Ascending aorta (tissue), 2 donors: ENCODE measurements at regions not wholly inside any gene's neighbourhood (a gene's known extent, or its start where the extent isn't known, plus 50 kb on each side); places are given as distances from the start of the nearest gene placed in this dataset.

Source experiments
- DNase-seq, 2 donors: peaks; one replicate each; pipeline ENCODE4 v3.0.0-alpha.2; 2019; ENCODE audit warnings: low spot score in 2 of 2
- H3K27ac ChIP-seq, 2 donors: fragments of 200-600 bp; sonication (generic); one replicate each; pipeline ENCODE4 v1.5.1; 2016 to 2017; ENCODE audit warnings: mild to moderate bottlenecking in 1 of 2
- H3K27me3 ChIP-seq: fragments of 200-600 bp; sonication (generic); one replicate; pipeline ENCODE4 v1.5.1; 2017
- H3K36me3 ChIP-seq, 2 donors: fragments of 200-600 bp; sonication (generic); one replicate each; pipeline ENCODE4 v1.5.1; 2016
- H3K4me1 ChIP-seq, 2 donors: fragments of 200-600 bp; sonication (generic); one replicate each; pipeline ENCODE4 v1.5.1; 2016 to 2017; ENCODE audit warnings: mild to moderate bottlenecking in 1 of 2
- H3K4me3 ChIP-seq, 2 donors: fragments of 200-600 bp; sonication (generic); one replicate each; pipeline ENCODE4 v1.5.1; 2016 to 2017; ENCODE audit warnings: mild to moderate bottlenecking in 1 of 2
- H3K9me3 ChIP-seq, 2 donors: fragments of 200-600 bp; sonication (generic); one replicate each; pipeline ENCODE4 v1.5.1; 2016
- CTCF ChIP-seq, 3 experiments: fragments of 200-600 bp in 2 of 3; fragments of 450-650 bp in 1 of 3; sonication (generic) in 2 of 3; IDR thresholded peaks; one replicate each; pipeline ENCODE4 v1.5.1; 2016 to 2019; ENCODE audit warnings: antibody characterized with exemption in 3 of 3, mild to moderate bottlenecking in 1 of 3, moderate library complexity in 1 of 3
- intact Hi-C: fragments of 100-400 bp; cut with DNase I; formaldehyde crosslinking; loops from one replicate; pipeline ENCODE4 v1.15.1; 2023

GRCh38 chr9:100865111-100865510 lies 163.4 kb upstream of the PLPPR1 start:
- Histone ChIP-seq H3K36me3 (no peaks in the 10 kb centered on the region), H3K27ac (no peak overlapping the region), H3K27me3 (no peaks in the 10 kb centered on the region), H3K4me3 (no peak overlapping the region), H3K9me3 (peaks cover 0 to 4% of the 10 kb centered on the region in 2 donors), H3K4me1 (no peaks in the 10 kb centered on the region)
- DNase-seq = no peak
- intact Hi-C loops = no loop called here
- no peak for TF ChIP-seq CTCF (IDR thresholded peaks at IDR 0.05)

- TF ChIP-seq CTCF (IDR thresholded peaks at IDR 0.05) = no peak
- no peaks in the 10 kb centered on the region for H3K27me3 ChIP-seq
- H3K4me1 ChIP-seq = no peaks in the 10 kb centered on the region
- H3K9me3 ChIP-seq = peaks cover 0 to under 1% of the 10 kb centered on the region in 2 donors
- DNase-seq = no peak
- no peak overlapping the region for H3K27ac ChIP-seq
- intact Hi-C loops = no loop called here
- H3K4me3 ChIP-seq = no peak overlapping the region
- H3K36me3 ChIP-seq = no peaks in the 10 kb centered on the region
Observed at GRCh38 chr9:100865648-100866047, 162.9 kb upstream of the PLPPR1 start.

- DNase-seq = no peak
- Histone ChIP-seq H3K4me3 (no peak overlapping the region), H3K4me1 (no peaks in the 10 kb centered on the region), H3K9me3 (no peaks in the 10 kb centered on the region), H3K27ac (no peak overlapping the region), H3K36me3 (no peaks in the 10 kb centered on the region), H3K27me3 (no peaks in the 10 kb centered on the region)
- TF ChIP-seq CTCF (IDR thresholded peaks at IDR 0.05) = no peak
- intact Hi-C loops = no loop called here
Observed at GRCh38 chr9:100869326-100869725, 159.2 kb upstream of the PLPPR1 start.

GRCh38 chr9:100879884-100880283 lies 148.6 kb upstream of the PLPPR1 start:
- no peaks in the 10 kb centered on the region for H3K4me1 ChIP-seq
- no peak for DNase-seq
- intact Hi-C loops = no loop called here

GRCh38 chr9:100880284-100880683 lies 148.2 kb upstream of the PLPPR1 start:
- Histone ChIP-seq H3K4me3 (no peak overlapping the region), H3K4me1 (no peaks in the 10 kb centered on the region), H3K9me3 (no peaks in the 10 kb centered on the region), H3K36me3 (no peaks in the 10 kb centered on the region), H3K27me3 (no peaks in the 10 kb centered on the region), H3K27ac (no peak overlapping the region)
- intact Hi-C loops = no loop called here
- TF ChIP-seq CTCF (IDR thresholded peaks at IDR 0.05) = no peak
- DNase-seq = no peak

More at GRCh38 chr9:100879884-100880283, 148.6 kb upstream of the PLPPR1 start:
- no peaks in the 10 kb centered on the region for H3K36me3 ChIP-seq
- H3K4me3 ChIP-seq = no peak overlapping the region
- no peak for TF ChIP-seq CTCF (IDR thresholded peaks at IDR 0.05)
- no peaks in the 10 kb centered on the region for H3K9me3 ChIP-seq
- H3K27me3 ChIP-seq = no peaks in the 10 kb centered on the region
- no peak overlapping the region for H3K27ac ChIP-seq

- no peak for TF ChIP-seq CTCF (IDR thresholded peaks at IDR 0.05)
- intact Hi-C loops = no loop called here
- H3K27ac ChIP-seq = no peak overlapping the region
- no peaks in the 10 kb centered on the region for H3K27me3 ChIP-seq
- H3K9me3 ChIP-seq = no peaks in the 10 kb centered on the region
- no peaks in the 10 kb centered on the region for H3K4me1 ChIP-seq
- no peaks in the 10 kb centered on the region for H3K36me3 ChIP-seq
- no peak overlapping the region for H3K4me3 ChIP-seq
- DNase-seq = no peak
Observed at GRCh38 chr9:100884518-100884917, 144.0 kb upstream of the PLPPR1 start.
